ENCODE measurements at regions not wholly inside any gene's neighbourhood (a gene's known extent, or its start where the extent isn't known, plus 50 kb on each side); places are given as distances from the start of the nearest gene placed in this dataset.

DNA sequence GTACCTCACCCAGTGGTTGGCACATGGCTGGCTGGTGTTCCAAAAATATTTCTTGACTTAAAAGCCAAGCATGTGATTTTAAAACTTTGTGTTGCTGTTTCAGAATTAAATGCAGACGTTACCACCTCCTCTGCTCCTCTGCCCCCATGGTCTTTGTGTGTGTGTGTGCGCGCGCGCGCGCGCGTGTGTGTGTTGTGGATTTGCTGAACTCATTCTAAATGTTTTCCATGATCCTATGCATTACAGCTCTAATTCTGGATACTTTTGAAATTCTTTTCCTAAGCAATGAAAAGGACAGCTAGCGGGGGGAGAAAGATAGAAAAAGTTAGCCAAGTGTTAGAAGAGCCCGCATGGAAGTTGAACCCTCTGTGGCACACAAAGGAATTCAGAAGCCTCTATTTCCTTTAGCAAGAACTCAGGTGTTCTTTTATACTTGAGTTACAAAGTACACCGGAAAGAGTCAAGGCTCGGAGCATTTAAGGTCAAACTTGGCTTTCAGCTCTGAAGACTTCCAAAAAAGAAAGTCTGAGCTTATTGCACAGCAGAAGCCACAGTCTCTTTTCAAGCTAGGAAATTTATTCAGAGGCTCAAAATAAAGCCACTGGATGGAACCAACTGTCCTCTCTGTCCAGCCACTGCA lies 350.5 kb upstream of the TBL1XR1 start:
- TF ChIP-seq, protein P1, sequence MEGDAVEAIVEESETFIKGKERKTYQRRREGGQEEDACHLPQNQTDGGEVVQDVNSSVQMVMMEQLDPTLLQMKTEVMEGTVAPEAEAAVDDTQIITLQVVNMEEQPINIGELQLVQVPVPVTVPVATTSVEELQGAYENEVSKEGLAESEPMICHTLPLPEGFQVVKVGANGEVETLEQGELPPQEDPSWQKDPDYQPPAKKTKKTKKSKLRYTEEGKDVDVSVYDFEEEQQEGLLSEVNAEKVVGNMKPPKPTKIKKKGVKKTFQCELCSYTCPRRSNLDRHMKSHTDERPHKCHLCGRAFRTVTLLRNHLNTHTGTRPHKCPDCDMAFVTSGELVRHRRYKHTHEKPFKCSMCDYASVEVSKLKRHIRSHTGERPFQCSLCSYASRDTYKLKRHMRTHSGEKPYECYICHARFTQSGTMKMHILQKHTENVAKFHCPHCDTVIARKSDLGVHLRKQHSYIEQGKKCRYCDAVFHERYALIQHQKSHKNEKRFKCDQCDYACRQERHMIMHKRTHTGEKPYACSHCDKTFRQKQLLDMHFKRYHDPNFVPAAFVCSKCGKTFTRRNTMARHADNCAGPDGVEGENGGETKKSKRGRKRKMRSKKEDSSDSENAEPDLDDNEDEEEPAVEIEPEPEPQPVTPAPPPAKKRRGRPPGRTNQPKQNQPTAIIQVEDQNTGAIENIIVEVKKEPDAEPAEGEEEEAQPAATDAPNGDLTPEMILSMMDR (conservative IDR thresholded peaks at IDR 0.05; ENCODE audit: low read depth, low read length), result no peak
- TF ChIP-seq EZH2 (IDR thresholded peaks at IDR 0.05; ENCODE audit: low read length, unreplicated experiment), result no peak
- no peak for TF ChIP-seq EZH2phosphoT487 (IDR thresholded peaks at IDR 0.05; ENCODE audit: borderline replicate concordance, low read length)

Data from PC-3 (cell line).